HG03565 (cell line): ENCODE measurements at regions not wholly inside any gene's neighbourhood (a gene's known extent, or its start where the extent isn't known, plus 50 kb on each side); places are given as distances from the start of the nearest gene placed in this dataset.

Experiments
- ATAC-seq: cut with Tn5 transposase; IDR thresholded peaks from one replicate; pipeline ENCODE4 v1.9.1; 2021; ENCODE audit warnings: mild to moderate bottlenecking, moderate library complexity; ENCODE audit not compliant: unreplicated experiment

- ATAC-seq: no peak
Observed at GRCh38 chr2:122519821-122520611, 764.6 kb downstream of the TSN start.

GRCh38 chr2:122523143-122523542 lies 767.7 kb downstream of the TSN start:
- ATAC-seq: no peak

- no peak for ATAC-seq
Observed at GRCh38 chr2:122523981-122524380, 768.5 kb downstream of the TSN start.

GRCh38 chr2:122525336-122525735 lies 769.9 kb downstream of the TSN start:
- ATAC-seq: no peak

- no peak for ATAC-seq
Observed at GRCh38 chr2:122528061-122528460, 772.6 kb downstream of the TSN start.

- no peak for ATAC-seq
Observed at GRCh38 chr2:122528958-122529705, 773.7 kb downstream of the TSN start.

- no peak for ATAC-seq
Observed at GRCh38 chr2:122530814-122531213, 775.4 kb downstream of the TSN start.

GRCh38 chr2:122531290-122532071 lies 776.0 kb downstream of the TSN start:
- ATAC-seq: no peak

GRCh38 chr2:122532072-122532344 lies 776.6 kb downstream of the TSN start:
- ATAC-seq: no peak

- ATAC-seq: no peak
Observed at GRCh38 chr2:122532481-122532880, 777.0 kb downstream of the TSN start.

- no peak for ATAC-seq
Observed at GRCh38 chr2:122535960-122536505, 780.6 kb downstream of the TSN start.

GRCh38 chr2:122539311-122539710 lies 783.9 kb downstream of the TSN start:
- ATAC-seq: no peak

GRCh38 chr2:122539920-122540319 lies 784.5 kb downstream of the TSN start:
- ATAC-seq: no peak

GRCh38 chr2:122542236-122542635 lies 786.8 kb downstream of the TSN start:
- no peak for ATAC-seq

- ATAC-seq: no peak
Observed at GRCh38 chr2:122542646-122543045, 787.2 kb downstream of the TSN start.

- no peak for ATAC-seq
Observed at GRCh38 chr2:122543815-122544214, 788.4 kb downstream of the TSN start.

GRCh38 chr2:122545821-122546220 lies 790.4 kb downstream of the TSN start:
- ATAC-seq: no peak

- ATAC-seq: no peak
Observed at GRCh38 chr2:122562775-122563174, 807.3 kb downstream of the TSN start.

- no peak for ATAC-seq
Observed at GRCh38 chr2:122563781-122564180, 808.3 kb downstream of the TSN start.

- no peak for ATAC-seq
Observed at GRCh38 chr2:122564843-122565242, 809.4 kb downstream of the TSN start.

- ATAC-seq: no peak
Observed at GRCh38 chr2:122565364-122565763, 809.9 kb downstream of the TSN start.
